Chondrocyte (in vitro differentiated cells): ENCODE measurements at regions not wholly inside any gene's neighbourhood (a gene's known extent, or its start where the extent isn't known, plus 50 kb on each side); places are given as distances from the start of the nearest gene placed in this dataset.

Experiments used
- DNase-seq: peaks from one replicate; pipeline ENCODE4 v3.0.0; 2021; ENCODE audit warnings: mixed read lengths, low spot score
- H3K27ac Mint-ChIP-seq: one replicate; pipeline ENCODE4 v1.8.0; 2021; ENCODE audit warnings: mild to moderate bottlenecking, moderate library complexity, mixed read lengths; ENCODE audit not compliant: unreplicated experiment
- H3K27me3 Mint-ChIP-seq: 2 replicates; pipeline ENCODE4 v1.8.0; 2021; ENCODE audit warnings: low read depth, mixed read lengths
- H3K36me3 Mint-ChIP-seq: 2 replicates; pipeline ENCODE4 v1.8.0; 2021; ENCODE audit warnings: low read depth, mixed read lengths
- H3K4me1 Mint-ChIP-seq: 2 replicates; pipeline ENCODE4 v1.8.0; 2021; ENCODE audit warnings: low read depth, mild to moderate bottlenecking, mixed read lengths
- H3K4me3 Mint-ChIP-seq: one replicate; pipeline ENCODE4 v1.8.0; 2021; ENCODE audit warnings: mild to moderate bottlenecking, moderate library complexity, mixed read lengths; ENCODE audit not compliant: unreplicated experiment
- H3K9me3 Mint-ChIP-seq: 2 replicates; pipeline ENCODE4 v1.8.0; 2021; ENCODE audit warnings: low read depth, mixed read lengths
- TF ChIP-seq, protein P1 (sequence below): fragments of 200-600 bp; sonication (generic); IDR thresholded peaks from 2 replicates; pipeline ENCODE4 v1.5.0; 2021; ENCODE audit warnings: antibody characterized with exemption, mild to moderate bottlenecking, moderate library complexity

DNA sequence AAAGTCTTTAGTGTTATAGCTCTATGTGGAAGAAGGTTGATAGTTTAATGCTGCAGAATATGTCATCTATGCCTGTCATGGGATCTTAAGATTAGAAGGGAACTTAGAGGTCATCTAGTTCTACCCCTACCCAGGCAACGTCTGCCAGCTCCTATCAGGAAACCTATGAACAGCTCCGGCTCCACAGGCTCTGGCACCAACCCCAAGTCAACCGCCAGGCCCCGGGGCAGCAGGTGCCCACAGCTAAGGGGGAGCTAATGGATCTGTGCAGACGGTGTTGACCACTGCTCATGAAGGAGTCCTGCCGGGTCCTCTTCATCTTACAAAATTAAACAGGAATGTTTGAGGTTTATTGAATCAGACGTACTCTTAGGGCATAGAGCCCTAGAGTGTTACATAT, 440.8 kb upstream of the KLHL29 start:
- DNase-seq = no peak
- Mint-ChIP-seq H3K27me3 (peaks cover 2% of the 10 kb centered on the region), H3K36me3 (no peaks in the 10 kb centered on the region), H3K9me3 (no peaks in the 10 kb centered on the region), H3K4me3 (no peak overlapping the region), H3K27ac (no peak overlapping the region), H3K4me1 (no peaks in the 10 kb centered on the region)
- TF ChIP-seq, protein P1, sequence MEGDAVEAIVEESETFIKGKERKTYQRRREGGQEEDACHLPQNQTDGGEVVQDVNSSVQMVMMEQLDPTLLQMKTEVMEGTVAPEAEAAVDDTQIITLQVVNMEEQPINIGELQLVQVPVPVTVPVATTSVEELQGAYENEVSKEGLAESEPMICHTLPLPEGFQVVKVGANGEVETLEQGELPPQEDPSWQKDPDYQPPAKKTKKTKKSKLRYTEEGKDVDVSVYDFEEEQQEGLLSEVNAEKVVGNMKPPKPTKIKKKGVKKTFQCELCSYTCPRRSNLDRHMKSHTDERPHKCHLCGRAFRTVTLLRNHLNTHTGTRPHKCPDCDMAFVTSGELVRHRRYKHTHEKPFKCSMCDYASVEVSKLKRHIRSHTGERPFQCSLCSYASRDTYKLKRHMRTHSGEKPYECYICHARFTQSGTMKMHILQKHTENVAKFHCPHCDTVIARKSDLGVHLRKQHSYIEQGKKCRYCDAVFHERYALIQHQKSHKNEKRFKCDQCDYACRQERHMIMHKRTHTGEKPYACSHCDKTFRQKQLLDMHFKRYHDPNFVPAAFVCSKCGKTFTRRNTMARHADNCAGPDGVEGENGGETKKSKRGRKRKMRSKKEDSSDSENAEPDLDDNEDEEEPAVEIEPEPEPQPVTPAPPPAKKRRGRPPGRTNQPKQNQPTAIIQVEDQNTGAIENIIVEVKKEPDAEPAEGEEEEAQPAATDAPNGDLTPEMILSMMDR = no peak

DNA sequence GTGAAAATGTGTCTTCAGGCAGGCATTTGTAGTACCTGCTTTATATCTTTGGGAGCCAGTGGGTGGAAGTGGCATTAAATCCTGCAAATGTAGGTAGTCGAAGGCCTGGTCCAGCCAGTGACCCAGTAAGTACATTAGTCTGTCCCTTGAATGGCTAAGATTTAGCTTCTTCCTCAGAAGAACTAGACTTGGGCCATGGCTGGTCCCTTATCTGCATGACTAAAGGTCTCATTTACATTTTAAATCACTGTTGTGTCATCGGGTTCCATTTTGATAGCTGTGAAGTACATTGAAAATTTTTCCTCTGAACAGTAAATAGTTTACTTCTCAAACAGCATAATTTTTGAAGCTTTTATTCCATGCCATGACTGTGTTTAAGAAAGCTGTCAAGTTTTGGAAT, 438.4 kb upstream of the KLHL29 start:
- Mint-ChIP-seq H3K4me1 (no peaks in the 10 kb centered on the region), H3K27ac (no peak overlapping the region), H3K4me3 (no peak overlapping the region), H3K9me3 (no peaks in the 10 kb centered on the region), H3K27me3 (peaks cover 2% of the 10 kb centered on the region), H3K36me3 (no peaks in the 10 kb centered on the region)
- DNase-seq = no peak
- TF ChIP-seq, protein P1 = no peak

GRCh38 chr2:22947741-22948140, 437.2 kb upstream of the KLHL29 start:
- Mint-ChIP-seq H3K36me3 (no peaks in the 10 kb centered on the region), H3K9me3 (no peaks in the 10 kb centered on the region), H3K4me1 (no peaks in the 10 kb centered on the region)

GRCh38 chr2:22950431-22950830, 434.5 kb upstream of the KLHL29 start:
- Mint-ChIP-seq H3K9me3 (no peaks in the 10 kb centered on the region), H3K4me3 (no peak overlapping the region), H3K27me3 (peaks cover 3% of the 10 kb centered on the region), H3K4me1 (no peaks in the 10 kb centered on the region), H3K27ac (no peak overlapping the region), H3K36me3 (no peaks in the 10 kb centered on the region)
- no peak for DNase-seq
- TF ChIP-seq, protein P1 = no peak

More at GRCh38 chr2:22947741-22948140, 437.2 kb upstream of the KLHL29 start:
- no peak for DNase-seq
- TF ChIP-seq, protein P1 = no peak
- no peaks in the 10 kb centered on the region for H3K27me3 Mint-ChIP-seq
- no peak overlapping the region for H3K27ac Mint-ChIP-seq
- no peak overlapping the region for H3K4me3 Mint-ChIP-seq

DNA sequence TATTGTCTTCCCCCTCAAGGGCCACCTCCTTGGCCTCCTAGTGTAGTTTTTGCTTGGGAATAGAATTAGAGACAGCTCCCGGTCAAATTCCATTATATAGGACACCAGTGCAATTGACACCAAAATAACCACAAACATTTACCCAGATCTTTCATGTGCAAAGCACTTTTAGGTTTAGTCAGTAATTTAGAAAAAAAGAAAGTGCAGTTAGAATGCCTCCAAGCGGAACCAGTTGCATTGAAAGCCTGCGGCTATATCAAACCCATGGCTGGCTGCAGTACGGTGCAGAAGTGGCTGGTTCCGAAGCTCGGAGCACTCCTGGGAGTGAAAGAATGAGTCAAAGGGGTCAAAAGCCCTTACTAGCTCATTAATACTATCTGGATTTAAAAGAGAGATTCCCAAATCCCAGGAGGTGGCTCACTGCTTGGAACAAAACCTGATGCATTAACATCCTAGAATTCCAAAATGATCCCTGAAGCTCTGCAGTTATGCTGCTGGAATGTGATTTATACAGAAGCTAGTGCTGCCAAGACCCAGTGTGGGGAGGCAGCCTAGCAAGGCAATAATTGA, 432.2 kb upstream of the KLHL29 start:
- no peaks in the 10 kb centered on the region for H3K9me3 Mint-ChIP-seq
- DNase-seq = no peak
- no peak overlapping the region for H3K27ac Mint-ChIP-seq
- peaks cover 6% of the 10 kb centered on the region for H3K27me3 Mint-ChIP-seq
- no peak overlapping the region for H3K4me3 Mint-ChIP-seq
- TF ChIP-seq, protein P1 = no peak
- no peaks in the 10 kb centered on the region for H3K4me1 Mint-ChIP-seq
- H3K36me3 Mint-ChIP-seq = no peaks in the 10 kb centered on the region
